ENCODE measurements at regions not wholly inside any gene's neighbourhood (a gene's known extent, or its start where the extent isn't known, plus 50 kb on each side); places are given as distances from the start of the nearest gene placed in this dataset.

DNA sequence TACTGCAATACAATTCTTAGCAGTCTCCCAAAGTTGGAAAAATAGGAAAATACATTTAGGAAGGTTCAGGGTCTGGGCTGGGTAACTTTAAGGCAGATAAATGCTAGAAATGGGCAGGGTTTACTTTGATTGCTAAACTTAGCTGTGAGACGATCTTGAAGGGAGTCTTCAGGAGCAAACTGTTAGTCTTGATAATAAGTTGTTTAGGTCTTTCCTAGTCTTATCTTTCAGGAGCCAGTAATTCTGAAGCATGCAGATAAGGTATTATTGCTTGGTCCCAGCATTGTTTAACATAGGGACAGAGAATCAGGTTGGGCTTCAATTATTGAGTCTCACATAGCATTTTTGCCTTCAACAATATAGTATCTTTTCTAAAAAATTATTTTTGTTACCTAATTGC, 262.4 kb upstream of the MIR17HG start (continued):
- no peak for TF ChIP-seq ZNF157 (tag by site-specific recombination; IDR thresholded peaks at IDR 0.05)
- TF ChIP-seq, protein P1, sequence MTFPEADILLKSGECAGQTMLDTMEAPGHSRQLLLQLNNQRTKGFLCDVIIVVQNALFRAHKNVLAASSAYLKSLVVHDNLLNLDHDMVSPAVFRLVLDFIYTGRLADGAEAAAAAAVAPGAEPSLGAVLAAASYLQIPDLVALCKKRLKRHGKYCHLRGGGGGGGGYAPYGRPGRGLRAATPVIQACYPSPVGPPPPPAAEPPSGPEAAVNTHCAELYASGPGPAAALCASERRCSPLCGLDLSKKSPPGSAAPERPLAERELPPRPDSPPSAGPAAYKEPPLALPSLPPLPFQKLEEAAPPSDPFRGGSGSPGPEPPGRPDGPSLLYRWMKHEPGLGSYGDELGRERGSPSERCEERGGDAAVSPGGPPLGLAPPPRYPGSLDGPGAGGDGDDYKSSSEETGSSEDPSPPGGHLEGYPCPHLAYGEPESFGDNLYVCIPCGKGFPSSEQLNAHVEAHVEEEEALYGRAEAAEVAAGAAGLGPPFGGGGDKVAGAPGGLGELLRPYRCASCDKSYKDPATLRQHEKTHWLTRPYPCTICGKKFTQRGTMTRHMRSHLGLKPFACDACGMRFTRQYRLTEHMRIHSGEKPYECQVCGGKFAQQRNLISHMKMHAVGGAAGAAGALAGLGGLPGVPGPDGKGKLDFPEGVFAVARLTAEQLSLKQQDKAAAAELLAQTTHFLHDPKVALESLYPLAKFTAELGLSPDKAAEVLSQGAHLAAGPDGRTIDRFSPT (tag by site-specific recombination; IDR thresholded peaks at IDR 0.05) = no peak
- no peak for TF ChIP-seq BCL11B (tag by site-specific recombination; IDR thresholded peaks at IDR 0.05; ENCODE audit: low read depth)
- no peak for TF ChIP-seq SP2 (tag by site-specific recombination; IDR thresholded peaks at IDR 0.05)
- no peak for TF ChIP-seq ZNF354C (tag by site-specific recombination; IDR thresholded peaks at IDR 0.05; ENCODE audit: borderline replicate concordance, low read depth)

DNA sequence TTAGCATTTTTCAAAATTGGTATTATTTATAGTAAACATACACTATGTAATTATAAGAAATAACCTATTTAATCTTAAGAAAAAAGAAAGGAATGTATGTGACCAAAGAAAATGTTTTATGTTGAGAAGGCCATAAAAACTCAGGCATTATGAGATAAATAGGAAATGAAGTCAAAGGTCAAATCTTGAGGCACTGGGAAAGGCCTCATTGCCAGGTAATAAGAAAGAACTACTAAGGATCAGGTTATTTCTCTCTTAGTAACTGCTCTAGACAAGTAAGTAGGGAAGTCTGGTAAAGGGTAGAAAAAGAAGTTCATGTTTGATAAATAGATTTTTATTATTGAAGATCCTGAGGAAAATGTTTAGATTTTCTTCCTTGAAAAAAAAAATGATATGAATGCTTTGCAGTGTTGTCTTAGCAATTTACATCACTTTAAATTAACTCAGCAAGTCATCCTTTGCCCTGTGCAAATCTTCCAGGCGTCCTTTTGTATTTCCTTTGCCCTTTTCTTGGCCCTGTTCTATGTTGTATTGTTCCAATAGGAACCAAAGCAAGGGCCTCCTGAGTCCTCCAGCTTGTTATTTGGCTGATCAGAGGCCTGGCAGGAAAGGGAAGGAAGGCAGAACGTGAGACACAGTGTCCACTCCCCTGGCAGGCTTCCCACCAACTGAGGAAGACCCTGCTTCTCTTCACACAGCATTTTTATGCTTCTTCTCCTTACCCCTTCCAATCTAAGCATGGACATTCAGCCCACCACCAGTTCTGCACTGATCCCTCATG, 260.4 kb upstream of the MIR17HG start:
- TF ChIP-seq ZNF354C (tag by site-specific recombination; IDR thresholded peaks at IDR 0.05; ENCODE audit: borderline replicate concordance, low read depth) (no peak), ZIC2 (tag by site-specific recombination; IDR thresholded peaks at IDR 0.05) (no peak), ZBTB20 (tag by site-specific recombination; IDR thresholded peaks at IDR 0.05) (no peak), YY2 (tag by site-specific recombination; IDR thresholded peaks at IDR 0.05) (no peak), ZNF571 (tag by site-specific recombination; IDR thresholded peaks at IDR 0.05) (no peak), ZNF341 (tag by site-specific recombination; IDR thresholded peaks at IDR 0.05; ENCODE audit: low read depth) (no peak), ZNF138 (tag by site-specific recombination; IDR thresholded peaks at IDR 0.05; ENCODE audit: borderline replicate concordance) (no peak)
- TF ChIP-seq, protein P2, sequence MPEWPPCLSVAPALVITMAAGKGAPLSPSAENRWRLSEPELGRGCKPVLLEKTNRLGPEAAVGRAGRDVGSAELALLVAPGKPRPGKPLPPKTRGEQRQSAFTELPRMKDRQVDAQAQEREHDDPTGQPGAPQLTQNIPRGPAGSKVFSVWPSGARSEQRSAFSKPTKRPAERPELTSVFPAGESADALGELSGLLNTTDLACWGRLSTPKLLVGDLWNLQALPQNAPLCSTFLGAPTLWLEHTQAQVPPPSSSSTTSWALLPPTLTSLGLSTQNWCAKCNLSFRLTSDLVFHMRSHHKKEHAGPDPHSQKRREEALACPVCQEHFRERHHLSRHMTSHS (tag by site-specific recombination; IDR thresholded peaks at IDR 0.05) = no peak
- TF ChIP-seq, protein P3, sequence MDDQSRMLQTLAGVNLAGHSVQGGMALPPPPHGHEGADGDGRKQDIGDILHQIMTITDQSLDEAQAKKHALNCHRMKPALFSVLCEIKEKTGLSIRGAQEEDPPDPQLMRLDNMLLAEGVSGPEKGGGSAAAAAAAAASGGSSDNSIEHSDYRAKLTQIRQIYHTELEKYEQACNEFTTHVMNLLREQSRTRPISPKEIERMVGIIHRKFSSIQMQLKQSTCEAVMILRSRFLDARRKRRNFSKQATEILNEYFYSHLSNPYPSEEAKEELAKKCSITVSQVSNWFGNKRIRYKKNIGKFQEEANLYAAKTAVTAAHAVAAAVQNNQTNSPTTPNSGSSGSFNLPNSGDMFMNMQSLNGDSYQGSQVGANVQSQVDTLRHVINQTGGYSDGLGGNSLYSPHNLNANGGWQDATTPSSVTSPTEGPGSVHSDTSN (CRISPR knock-in tag; IDR thresholded peaks at IDR 0.05) = no peak
- Histone ChIP-seq H3K4me3 (ENCODE audit: low read depth, low read length) (no peak overlapping the region), H3K36me3 (ENCODE audit: control insufficient read depth in 2 of 2, insufficient read depth in 1 of 2, low read length in 2 of 2) (no peaks in the 10 kb centered on the region), H3K27ac (ENCODE audit: extremely low read depth, low read depth, low read length) (no peak overlapping the region), H3K9me3 (ENCODE audit: control insufficient read depth, insufficient read depth, low read depth, low read length) (no peaks in the 10 kb centered on the region), H3K4me1 (ENCODE audit: control insufficient read depth, insufficient read depth, low read length) (no peaks in the 10 kb centered on the region)
- POLR2A ChIA-PET = no interaction called here
- CTCF ChIA-PET = no interaction called here

DNA sequence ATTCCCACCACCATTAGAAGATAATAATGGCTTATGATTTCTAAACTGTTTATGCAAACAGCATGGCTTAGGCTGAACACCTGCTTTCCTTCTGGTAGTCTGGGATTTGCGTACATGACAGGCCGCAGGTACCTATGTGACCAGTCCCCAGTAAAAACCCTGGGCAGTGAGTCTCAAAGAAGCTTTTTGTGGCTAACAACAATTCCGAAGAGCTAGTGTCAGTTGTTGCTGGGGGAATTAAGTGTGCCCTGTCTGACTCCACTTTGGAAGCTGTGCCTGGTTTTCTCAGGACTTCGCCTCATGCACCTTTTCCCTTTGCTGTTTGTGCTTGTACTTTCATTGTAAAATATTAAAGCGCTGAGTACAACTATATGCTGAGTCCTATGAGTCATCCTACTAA, 250.2 kb upstream of the MIR17HG start:
- no peaks in the 10 kb centered on the region for H3K4me1 ChIP-seq (ENCODE audit: control insufficient read depth, insufficient read depth, low read length)
- H3K36me3 ChIP-seq (ENCODE audit: control insufficient read depth in 2 of 2, insufficient read depth in 1 of 2, low read length in 2 of 2) = no peaks in the 10 kb centered on the region
- no peak overlapping the region for H3K27ac ChIP-seq (ENCODE audit: extremely low read depth, low read depth, low read length)
- H3K9me3 ChIP-seq (ENCODE audit: control insufficient read depth, insufficient read depth, low read depth, low read length) = no peaks in the 10 kb centered on the region
- H3K4me3 ChIP-seq (ENCODE audit: low read depth, low read length) = no peak overlapping the region
- ChIA-PET CTCF (interaction anchor here (1.2 kb wide), 1 partner anchor 20 kb away, joined by 5 read pairs; no protein-coding TSS in a partner anchor), POLR2A (no interaction called here)
- TF ChIP-seq ZNF473 (tag by site-specific recombination; IDR thresholded peaks at IDR 0.05) = no peak
- no peak for TF ChIP-seq ZNF785 (tag by site-specific recombination; IDR thresholded peaks at IDR 0.05)
- TF ChIP-seq PRDM1 (tag by site-specific recombination; IDR thresholded peaks at IDR 0.05) = no peak
- TF ChIP-seq, protein P4, sequence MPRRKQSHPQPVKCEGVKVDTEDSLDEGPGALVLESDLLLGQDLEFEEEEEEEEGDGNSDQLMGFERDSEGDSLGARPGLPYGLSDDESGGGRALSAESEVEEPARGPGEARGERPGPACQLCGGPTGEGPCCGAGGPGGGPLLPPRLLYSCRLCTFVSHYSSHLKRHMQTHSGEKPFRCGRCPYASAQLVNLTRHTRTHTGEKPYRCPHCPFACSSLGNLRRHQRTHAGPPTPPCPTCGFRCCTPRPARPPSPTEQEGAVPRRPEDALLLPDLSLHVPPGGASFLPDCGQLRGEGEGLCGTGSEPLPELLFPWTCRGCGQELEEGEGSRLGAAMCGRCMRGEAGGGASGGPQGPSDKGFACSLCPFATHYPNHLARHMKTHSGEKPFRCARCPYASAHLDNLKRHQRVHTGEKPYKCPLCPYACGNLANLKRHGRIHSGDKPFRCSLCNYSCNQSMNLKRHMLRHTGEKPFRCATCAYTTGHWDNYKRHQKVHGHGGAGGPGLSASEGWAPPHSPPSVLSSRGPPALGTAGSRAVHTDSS (tag by site-specific recombination; IDR thresholded peaks at IDR 0.05) = no peak
- TF ChIP-seq OSR2 (tag by site-specific recombination; IDR thresholded peaks at IDR 0.05) = no peak
- TF ChIP-seq ZNF404 (tag by site-specific recombination; IDR thresholded peaks at IDR 0.05) = no peak
- TF ChIP-seq ZXDB (tag by site-specific recombination; IDR thresholded peaks at IDR 0.05) = no peak
- TF ChIP-seq ZNF623 (tag by site-specific recombination; IDR thresholded peaks at IDR 0.05) = no peak
- no peak for TF ChIP-seq ZNF837 (tag by site-specific recombination; IDR thresholded peaks at IDR 0.05)
- no peak for TF ChIP-seq ZNF155 (tag by site-specific recombination; IDR thresholded peaks at IDR 0.05)
- TF ChIP-seq, protein P1 (tag by site-specific recombination; IDR thresholded peaks at IDR 0.05) = no peak
- no peak for TF ChIP-seq ZFP69B (tag by site-specific recombination; IDR thresholded peaks at IDR 0.05)
- TF ChIP-seq SP2 (tag by site-specific recombination; IDR thresholded peaks at IDR 0.05) = no peak
- TF ChIP-seq, protein P5, sequence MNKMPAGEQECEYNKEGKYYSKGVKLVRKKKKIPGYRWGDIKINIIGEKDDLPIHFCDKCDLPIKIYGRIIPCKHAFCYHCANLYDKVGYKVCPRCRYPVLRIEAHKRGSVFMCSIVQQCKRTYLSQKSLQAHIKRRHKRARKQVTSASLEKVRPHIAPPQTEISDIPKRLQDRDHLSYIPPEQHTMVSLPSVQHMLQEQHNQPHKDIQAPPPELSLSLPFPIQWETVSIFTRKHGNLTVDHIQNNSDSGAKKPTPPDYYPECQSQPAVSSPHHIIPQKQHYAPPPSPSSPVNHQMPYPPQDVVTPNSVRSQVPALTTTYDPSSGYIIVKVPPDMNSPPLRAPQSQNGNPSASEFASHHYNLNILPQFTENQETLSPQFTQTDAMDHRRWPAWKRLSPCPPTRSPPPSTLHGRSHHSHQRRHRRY (tag by site-specific recombination; IDR thresholded peaks at IDR 0.05) = no peak

Data from HEK293 (cell line).